IMR-90 (cell line): ENCODE measurements at regions not wholly inside any gene's neighbourhood (a gene's known extent, or its start where the extent isn't known, plus 50 kb on each side); places are given as distances from the start of the nearest gene placed in this dataset.

Experiments used
- ATAC-seq: fragments of 200-7000 bp; cut with Tn5 transposase; 2 replicates; pipeline ENCODE4 v1.9.1; 2020; ENCODE audit warnings: low read depth, mild to moderate bottlenecking, moderate library complexity
- BruUV-seq: library from RNA; stranded (reverse); fragments of 400-500 nt; replicated peaks from 2 replicates; lab custom pipeline; 2021; lab: Mats Ljungman, UMichigan
- CTCF ChIA-PET: fragments of 300-600 bp; formaldehyde crosslinking; extraction: SDS; loops from one replicate; lab custom pipeline; 2021; ENCODE audit warnings: antibody characterized with exemption; lab: Yijun Ruan, JAX
- POLR2A ChIA-PET: fragments of 300-600 bp; sonication (Branson Sonifier 250); formaldehyde crosslinking; loops from one replicate; lab custom pipeline; 2022; ENCODE audit warnings: antibody characterized with exemption; ENCODE audit not compliant: unreplicated experiment; lab: Charles Lee
- DNase-seq: peaks from one replicate; pipeline ENCODE4 v3.0.0; 2013
- H2AFZ ChIP-seq: replicated peaks from 2 replicates; pipeline ENCODE3; 2013; ENCODE audit warnings: low read length, mild to moderate bottlenecking; ENCODE audit not compliant: poor library complexity
- H2AK5ac ChIP-seq: 2 replicates; pipeline ENCODE4 v1.6.1; 2013; ENCODE audit warnings: low read depth, low read length, inconsistent platforms
- H2AK9ac ChIP-seq: replicated peaks from 2 replicates; pipeline ENCODE3; 2013; ENCODE audit warnings: mild to moderate bottlenecking, low read depth, low read length, moderate library complexity; ENCODE audit not compliant: poor library complexity
- H2BK120ac ChIP-seq: 2 replicates; pipeline ENCODE4 v1.6.1; 2013; ENCODE audit warnings: low read depth, low read length, inconsistent platforms
- H2BK15ac ChIP-seq: 3 replicates; pipeline ENCODE4 v1.6.1; 2013; ENCODE audit warnings: low read depth, low read length, inconsistent platforms
- H2BK20ac ChIP-seq: 2 replicates; pipeline ENCODE4 v1.6.1; 2013; ENCODE audit warnings: low read depth, mild to moderate bottlenecking, inconsistent platforms, low read length, moderate library complexity
- H2BK5ac ChIP-seq: 2 replicates; pipeline ENCODE4 v1.6.1; 2013; ENCODE audit warnings: mild to moderate bottlenecking, low read depth, low read length, inconsistent platforms; ENCODE audit not compliant: poor library complexity, severe bottlenecking
- H3K14ac ChIP-seq: replicated peaks from 2 replicates; pipeline ENCODE4 v1.6.1; 2013; ENCODE audit warnings: low read depth, low read length, inconsistent platforms
- H3K18ac ChIP-seq: 2 replicates; pipeline ENCODE4 v1.6.1; 2013; ENCODE audit warnings: low read depth, low read length, control low read depth
- H3K23ac ChIP-seq: 2 replicates; pipeline ENCODE4 v1.6.1; 2013; ENCODE audit warnings: low read depth, low read length, inconsistent platforms
- H3K27ac ChIP-seq: 2 replicates; pipeline ENCODE4 v1.5.1; 2013; ENCODE audit warnings: mild to moderate bottlenecking, control low read depth, low read length; ENCODE audit not compliant: insufficient read depth
- H3K27me3 ChIP-seq: 2 replicates; pipeline ENCODE4 v1.6.1; 2013; ENCODE audit warnings: low read length; ENCODE audit not compliant: control insufficient read depth, insufficient read depth
- H3K36me3 ChIP-seq: 2 replicates; pipeline ENCODE4 v1.6.1; 2013; ENCODE audit warnings: low read length, mixed read lengths; ENCODE audit not compliant: control insufficient read depth, insufficient read depth
- H3K4ac ChIP-seq: 2 replicates; pipeline ENCODE4 v1.6.1; 2013; ENCODE audit warnings: low read depth, low read length, inconsistent platforms
- H3K4me1 ChIP-seq: 2 replicates; pipeline ENCODE4 v1.6.1; 2013; ENCODE audit warnings: low read length, mixed read lengths; ENCODE audit not compliant: control insufficient read depth, insufficient read depth
- H3K4me2 ChIP-seq: 2 replicates; pipeline ENCODE4 v1.6.1; 2013; ENCODE audit warnings: low read depth, mild to moderate bottlenecking, control low read depth, low read length, moderate library complexity
- H3K4me3 ChIP-seq: 2 replicates; pipeline ENCODE4 v1.5.1; 2013; ENCODE audit warnings: low read depth, mild to moderate bottlenecking, control low read depth, low read length, moderate library complexity; ENCODE audit not compliant: insufficient read depth
- H3K56ac ChIP-seq: 2 replicates; pipeline ENCODE4 v1.6.1; 2013; ENCODE audit warnings: low read length, inconsistent platforms; ENCODE audit not compliant: insufficient read depth; ENCODE audit errors: extremely low read depth
- H3K79me1 ChIP-seq, 2 experiments: 2 replicates each; pipeline ENCODE4 v1.6.1; 2013; ENCODE audit warnings: low read length in 2 of 2, inconsistent platforms in 1 of 2, low read depth in 1 of 2
- H3K9ac ChIP-seq: 2 replicates; pipeline ENCODE4 v1.6.1; 2013; ENCODE audit warnings: low read depth, low read length, control low read depth
- H3K9me1 ChIP-seq: 2 replicates; pipeline ENCODE4 v1.6.1; 2013; ENCODE audit warnings: low read length, inconsistent platforms; ENCODE audit not compliant: insufficient read depth
- H3K9me3 ChIP-seq: 2 replicates; pipeline ENCODE4 v1.6.1; 2013; ENCODE audit warnings: low read length; ENCODE audit not compliant: control insufficient read depth, insufficient read depth
- H4K20me1 ChIP-seq: 2 replicates; pipeline ENCODE4 v1.6.1; 2013; ENCODE audit warnings: low read length, inconsistent platforms; ENCODE audit not compliant: insufficient read depth
- H4K5ac ChIP-seq: 2 replicates; pipeline ENCODE4 v1.6.1; 2013; ENCODE audit warnings: mild to moderate bottlenecking, low read depth, low read length, control low read depth
- H4K8ac ChIP-seq, 2 experiments: 2 replicates each; pipeline ENCODE4 v1.6.1; 2013; ENCODE audit warnings: low read depth in 2 of 2, low read length in 2 of 2, control low read depth in 1 of 2, inconsistent platforms in 1 of 2
- H4K91ac ChIP-seq: 2 replicates; pipeline ENCODE4 v1.6.1; 2013; ENCODE audit warnings: low read depth, low read length, inconsistent platforms; ENCODE audit not compliant: insufficient read depth
- CEBPB ChIP-seq: IDR thresholded peaks from 2 replicates; pipeline ENCODE4 v1.6.1; 2012; ENCODE audit warnings: low read depth, low read length, improper control_type of control experiment
- CHD1 ChIP-seq: IDR thresholded peaks from 2 replicates; pipeline ENCODE4 v1.6.1; 2012; ENCODE audit warnings: low read depth, low read length, improper control_type of control experiment
- CTCF ChIP-seq: conservative IDR thresholded peaks from 2 replicates; pipeline ENCODE4 v1.5.1; 2012; ENCODE audit warnings: mild to moderate bottlenecking, low read depth, low read length, improper control_type of control experiment
- ELK1 ChIP-seq: fragments of 150-350 bp; IDR thresholded peaks from 2 replicates; pipeline ENCODE4 v1.6.1; 2016; ENCODE audit warnings: low read depth, mild to moderate bottlenecking, low read length, moderate library complexity, borderline replicate concordance
- FOS ChIP-seq: fragments of 150-350 bp; IDR thresholded peaks from 2 replicates; pipeline ENCODE4 v1.6.1; 2016; ENCODE audit warnings: low read depth, low read length
- MAFK ChIP-seq: IDR thresholded peaks from 2 replicates; pipeline ENCODE4 v1.6.1; 2012; ENCODE audit warnings: low read depth, low read length, improper control_type of control experiment
- MAZ ChIP-seq: IDR thresholded peaks from 2 replicates; pipeline ENCODE4 v1.6.1; 2012; ENCODE audit warnings: low read depth, mild to moderate bottlenecking, low read length, improper control_type of control experiment, moderate library complexity, borderline replicate concordance
- MXI1 ChIP-seq: IDR thresholded peaks from 2 replicates; pipeline ENCODE4 v1.6.1; 2012; ENCODE audit warnings: low read depth, mild to moderate bottlenecking, low read length, moderate library complexity, borderline replicate concordance
- NFE2L2 ChIP-seq: fragments of 150-350 bp; IDR thresholded peaks from 2 replicates; pipeline ENCODE4 v1.6.1; 2016; ENCODE audit warnings: low read depth, mild to moderate bottlenecking, low read length
- POLR2A ChIP-seq: IDR thresholded peaks from 2 replicates; pipeline ENCODE4 v1.6.1; 2012; ENCODE audit warnings: mild to moderate bottlenecking, low read depth, low read length
- RAD21 ChIP-seq: IDR thresholded peaks from 2 replicates; pipeline ENCODE4 v1.6.1; 2012; ENCODE audit warnings: low read length, improper control_type of control experiment
- RCOR1 ChIP-seq: IDR thresholded peaks from 2 replicates; pipeline ENCODE4 v1.6.1; 2012; ENCODE audit warnings: mild to moderate bottlenecking, low read length, improper control_type of control experiment; ENCODE audit not compliant: insufficient replicate concordance
- RFX5 ChIP-seq: IDR thresholded peaks from 2 replicates; pipeline ENCODE4 v1.8.0; 2012; ENCODE audit warnings: low read depth, mild to moderate bottlenecking, low read length, moderate library complexity
- SMC3 ChIP-seq: fragments of 150-350 bp; IDR thresholded peaks from 2 replicates; pipeline ENCODE4 v1.6.1; 2016; ENCODE audit warnings: low read depth, mild to moderate bottlenecking, antibody characterized with exemption, low read length, moderate library complexity
- USF2 ChIP-seq: fragments of 150-350 bp; IDR thresholded peaks from 2 replicates; pipeline ENCODE4 v1.6.1; 2017; ENCODE audit warnings: mild to moderate bottlenecking, antibody characterized with exemption, low read length, low read depth
- WGBS, 2 experiments: methylation state at CpG; one replicate each; pipeline versions ENCODE4 v1.1.5 to v1.1.7; 2013; ENCODE audit warnings: missing lambda C conversion rate in 2 of 2; ENCODE audit not compliant: insufficient read length in 1 of 2; ENCODE audit errors: extremely low coverage in 2 of 2; 5-methylcytosine and 5-hydroxymethylcytosine counted together
- dilution Hi-C: fragments of 300-500 bp; cut with HindIII; formaldehyde crosslinking; loops from one replicate; pipeline ENCODE4 v1.14.3; 2018; ENCODE audit warnings: low sequenced_read_pairs; ENCODE audit not compliant: unreplicated experiment
- in situ Hi-C: fragments of 300-500 bp; cut with MboI; formaldehyde crosslinking; loops from 3 replicates; pipeline ENCODE4 v1.14.3; 2019; ENCODE audit warnings: low sequenced_read_pairs, inconsistent platforms, mixed read lengths
- intact Hi-C: fragments of 100-400 bp; cut with micrococcal nuclease; formaldehyde crosslinking; loops from 2 replicates; pipeline ENCODE4 v1.10.0; 2022

- DNase-seq (no peak), ATAC-seq (no peak)
- Histone ChIP-seq H3K23ac (no peak overlapping the region), H3K14ac (no peak overlapping the region), H2BK120ac (no peak overlapping the region), H2BK20ac (no peak overlapping the region), H2AFZ (no peak overlapping the region), H4K5ac (no peak overlapping the region), H3K9ac (no peak overlapping the region), H3K56ac (no peak overlapping the region), H4K91ac (no peak overlapping the region), H3K18ac (no peak overlapping the region), H3K36me3 (no peaks in the 10 kb centered on the region), H2AK9ac (no peak overlapping the region), H3K4ac (no peak overlapping the region), H3K4me1 (no peaks in the 10 kb centered on the region), H3K4me2 (no peak overlapping the region), H4K8ac (no peak overlapping the region), H3K79me1 (no peaks in the 10 kb centered on the region), H2BK15ac (no peak overlapping the region), H4K20me1 (no peaks in the 10 kb centered on the region), H3K4me3 (no peak overlapping the region), H3K9me1 (no peaks in the 10 kb centered on the region), H2BK5ac (no peak overlapping the region), H3K9me3 (no peaks in the 10 kb centered on the region), H3K27me3 (no peaks in the 10 kb centered on the region), H3K27ac (no peak overlapping the region), H2AK5ac (no peak overlapping the region)
- CTCF ChIA-PET = no interaction called here
- no TSS peak for BruUV-seq
- TF ChIP-seq RAD21 = no peak
- TF ChIP-seq MAZ = no peak
- TF ChIP-seq USF2 = no peak
- no peak for TF ChIP-seq CEBPB
- TF ChIP-seq NFE2L2 = no peak
- TF ChIP-seq CTCF = no peak
- no peak for TF ChIP-seq FOS
- no peak for TF ChIP-seq SMC3
- no peak for TF ChIP-seq RCOR1
- no peak for TF ChIP-seq POLR2A
- TF ChIP-seq MXI1 = no peak
- TF ChIP-seq MAFK = no peak
- no peak for TF ChIP-seq CHD1
- TF ChIP-seq ELK1 = no peak
- TF ChIP-seq RFX5 = no peak
- POLR2A ChIA-PET = no interaction called here
- dilution Hi-C loops = no loop called here
- intact Hi-C loops = no loop called here
- in situ Hi-C loops = no loop called here
- no CpG with 5 or more reads among the region's 1 CpG for WGBS, 2 experiments
These were observed 872.8 kb downstream of the DACH1 start for GRCh38 chr13:70994191-70994590.
